ENCODE measurements at regions not wholly inside any gene's neighbourhood (a gene's known extent, or its start where the extent isn't known, plus 50 kb on each side); places are given as distances from the start of the nearest gene placed in this dataset.

- H3K9me3 ChIP-seq (ENCODE audit: insufficient read depth in 2 of 2, low read depth in 1 of 2, low read length in 1 of 2): no peaks in the 10 kb centered on the region
- no peaks in the 10 kb centered on the region for H4K20me1 ChIP-seq (replicated peaks in 1 of 2; ENCODE audit: control insufficient read depth in 1 of 2, insufficient read depth in 2 of 2, low read length in 2 of 2)
- H4K5ac ChIP-seq (ENCODE audit: insufficient read length, low read depth, low read length): no peak overlapping the region
- no peak overlapping the region for H3K4ac ChIP-seq (replicated peaks; ENCODE audit: insufficient read length, low read depth, low read length)
- POLR2A ChIA-PET (ENCODE audit: partially characterized antibody): no interaction called here
- H2BK12ac ChIP-seq (ENCODE audit: low read depth, low read length): no peak overlapping the region
- no peaks in the 10 kb centered on the region for H3K36me3 ChIP-seq (ENCODE audit: control insufficient read depth in 2 of 4, insufficient read depth in 4 of 4, low read length in 3 of 4)
- no peak overlapping the region for H2BK5ac ChIP-seq (ENCODE audit: low read depth, low read length)
- no peak overlapping the region for H4K91ac ChIP-seq (replicated peaks; ENCODE audit: insufficient read length, low read length)
- DNase-seq (ENCODE audit: low read depth in 1 of 2, low spot score in 2 of 2) (no peak), FAIRE-seq (no peak)
- WGBS, 2 experiments (ENCODE audit: extremely low coverage in 1 of 2, insufficient coverage in 1 of 2, insufficient read length in 1 of 2, insufficient replicate concordance in 2 of 2, low coverage in 1 of 2, low lambda C conversion rate in 2 of 2, missing lambda C conversion rate in 1 of 2): 90% methylated on average over 1 of the region's 1 CpG; no CpG with 5 or more reads in 1 of the 2 experiments
- H4K8ac ChIP-seq (ENCODE audit: extremely low read depth, insufficient read depth, low read length): no peak overlapping the region
- no peak overlapping the region for H2BK120ac ChIP-seq (replicated peaks; ENCODE audit: low read depth, low read length)
- H3K56ac ChIP-seq (replicated peaks; ENCODE audit: insufficient read length, low read depth, low read length): no peak overlapping the region
- no peak overlapping the region for H2BK20ac ChIP-seq (ENCODE audit: low read length)
- H3K79me1 ChIP-seq (ENCODE audit: low read depth, low read length): no peaks in the 10 kb centered on the region
- CTCF ChIA-PET (ENCODE audit: partially characterized antibody): no interaction called here
- no peak overlapping the region for H3K4me3 ChIP-seq (ENCODE audit: extremely low read depth in 1 of 4, insufficient read depth in 2 of 4, low read depth in 3 of 4, low read length in 4 of 4)
- H3K14ac ChIP-seq (ENCODE audit: insufficient read length): no peak overlapping the region
- no peaks in the 10 kb centered on the region for H3K4me1 ChIP-seq (replicated peaks in 1 of 4; ENCODE audit: control insufficient read depth in 3 of 4, insufficient read depth in 4 of 4, low read length in 3 of 4)
- H3K27me3 ChIP-seq (replicated peaks in 1 of 4; ENCODE audit: control insufficient read depth in 3 of 4, extremely low read depth in 1 of 4, insufficient read depth in 3 of 4, low read length in 3 of 4): no peaks in the 10 kb centered on the region
- H3K4me2 ChIP-seq (ENCODE audit: insufficient read depth in 1 of 2, low read depth in 2 of 2, low read length in 2 of 2): no peak overlapping the region
- H2AFZ ChIP-seq (ENCODE audit: low read length): no peak overlapping the region
- H3K9ac ChIP-seq (replicated peaks in 1 of 4; ENCODE audit: extremely low read depth in 1 of 4, low read depth in 3 of 4, low read length in 3 of 4): no peak overlapping the region
- no peak overlapping the region for H2BK15ac ChIP-seq (ENCODE audit: low read length)
- no peaks in the 10 kb centered on the region for H3K79me2 ChIP-seq (ENCODE audit: control insufficient read depth in 1 of 2, insufficient read depth in 2 of 2, low read length in 2 of 2)
- no peak overlapping the region for H3K27ac ChIP-seq (ENCODE audit: low read depth, low read length)
- TF ChIP-seq RXRA (IDR thresholded peaks at IDR 0.05; ENCODE audit: insufficient read depth, low read depth, low read length) (no peak), CEBPB (IDR thresholded peaks at IDR 0.05; ENCODE audit: low read depth, low read length) (peak; percentile 100)
- no peaks in the 10 kb centered on the region for H3K23me2 ChIP-seq (ENCODE audit: low read depth, low read length)
- no peak overlapping the region for H2AK5ac ChIP-seq (ENCODE audit: low read depth, low read length)
- H3K23ac ChIP-seq (ENCODE audit: insufficient read length): no peak overlapping the region
- no peak overlapping the region for H3K18ac ChIP-seq (ENCODE audit: extremely low read depth, low read length)
Observed at GRCh38 chr2:189927823-189928222, 134.7 kb downstream of the MSTN start.
